ENCODE measurements at regions not wholly inside any gene's neighbourhood (a gene's known extent, or its start where the extent isn't known, plus 50 kb on each side); places are given as distances from the start of the nearest gene placed in this dataset.

GRCh38 chr2:120421126-120421829 lies 75.3 kb downstream of the INHBB start:
- TF ChIP-seq, protein P1, sequence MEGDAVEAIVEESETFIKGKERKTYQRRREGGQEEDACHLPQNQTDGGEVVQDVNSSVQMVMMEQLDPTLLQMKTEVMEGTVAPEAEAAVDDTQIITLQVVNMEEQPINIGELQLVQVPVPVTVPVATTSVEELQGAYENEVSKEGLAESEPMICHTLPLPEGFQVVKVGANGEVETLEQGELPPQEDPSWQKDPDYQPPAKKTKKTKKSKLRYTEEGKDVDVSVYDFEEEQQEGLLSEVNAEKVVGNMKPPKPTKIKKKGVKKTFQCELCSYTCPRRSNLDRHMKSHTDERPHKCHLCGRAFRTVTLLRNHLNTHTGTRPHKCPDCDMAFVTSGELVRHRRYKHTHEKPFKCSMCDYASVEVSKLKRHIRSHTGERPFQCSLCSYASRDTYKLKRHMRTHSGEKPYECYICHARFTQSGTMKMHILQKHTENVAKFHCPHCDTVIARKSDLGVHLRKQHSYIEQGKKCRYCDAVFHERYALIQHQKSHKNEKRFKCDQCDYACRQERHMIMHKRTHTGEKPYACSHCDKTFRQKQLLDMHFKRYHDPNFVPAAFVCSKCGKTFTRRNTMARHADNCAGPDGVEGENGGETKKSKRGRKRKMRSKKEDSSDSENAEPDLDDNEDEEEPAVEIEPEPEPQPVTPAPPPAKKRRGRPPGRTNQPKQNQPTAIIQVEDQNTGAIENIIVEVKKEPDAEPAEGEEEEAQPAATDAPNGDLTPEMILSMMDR (IDR thresholded peaks at IDR 0.05) = no peak
- no peak for TF ChIP-seq EZH2 (IDR thresholded peaks at IDR 0.05; ENCODE audit: borderline replicate concordance, insufficient read depth, low read depth, low read length, poor library complexity, severe bottlenecking)

All from B cell (primary cell).